SK-N-SH treated with all-trans-retinoic acid at 6 μM for 48 hours (cell line): ENCODE measurements at regions not wholly inside any gene's neighbourhood (a gene's known extent, or its start where the extent isn't known, plus 50 kb on each side); places are given as distances from the start of the nearest gene placed in this dataset.

Experiments
- ARNTL ChIP-seq: fragments of 450-650 bp; formaldehyde crosslinking; IDR thresholded peaks from 2 replicates; pipeline ENCODE4 v1.5.0; 2020; ENCODE audit warnings: low read depth, mild to moderate bottlenecking, moderate library complexity, borderline replicate concordance
- BACH2 ChIP-seq: fragments of 250-450 bp; sonication (Bioruptor Pico); IDR thresholded peaks from 2 replicates; pipeline ENCODE4 v1.9.0; 2021; ENCODE audit warnings: mild to moderate bottlenecking, borderline replicate concordance
- CREB5 ChIP-seq: fragments of 250-450 bp; sonication (Bioruptor Pico); IDR thresholded peaks from 2 replicates; pipeline ENCODE4 v1.5.1; 2020; ENCODE audit warnings: low read depth, mild to moderate bottlenecking, moderate library complexity
- CSDC2 ChIP-seq: fragments of 250-450 bp; sonication (Bioruptor Pico); IDR thresholded peaks from 2 replicates; pipeline ENCODE4 v1.5.0; 2020; ENCODE audit warnings: mild to moderate bottlenecking, moderate library complexity
- CSRNP3 ChIP-seq: fragments of 250-450 bp; sonication (Bioruptor Pico); IDR thresholded peaks from 2 replicates; pipeline ENCODE4 v1.5.1; 2021; ENCODE audit warnings: mild to moderate bottlenecking, moderate library complexity
- ESRRG ChIP-seq: fragments of 250-450 bp; sonication (Bioruptor Pico); IDR thresholded peaks from 2 replicates; pipeline ENCODE4 v1.6.1; 2021; ENCODE audit warnings: mild to moderate bottlenecking
- GLIS3 ChIP-seq: fragments of 250-450 bp; sonication (Bioruptor Pico); IDR thresholded peaks from 2 replicates; pipeline ENCODE4 v1.5.0; 2020; ENCODE audit warnings: mild to moderate bottlenecking, moderate library complexity
- TCF4 ChIP-seq: fragments of 250-450 bp; sonication (Bioruptor Pico); IDR thresholded peaks from 2 replicates; pipeline ENCODE4 v1.8.0; 2021; ENCODE audit warnings: mild to moderate bottlenecking, moderate library complexity, borderline replicate concordance
- TOX ChIP-seq: fragments of 250-450 bp; sonication (Bioruptor Pico); IDR thresholded peaks from 2 replicates; pipeline ENCODE4 v1.8.0; 2021; ENCODE audit warnings: mild to moderate bottlenecking, moderate library complexity, borderline replicate concordance
- TSHZ2 ChIP-seq: fragments of 250-450 bp; sonication (Bioruptor Pico); IDR thresholded peaks from 2 replicates; pipeline ENCODE4 v1.5.0; 2020; ENCODE audit warnings: mild to moderate bottlenecking, moderate library complexity
- ZC3H10 ChIP-seq: fragments of 250-450 bp; sonication (Bioruptor Pico); IDR thresholded peaks from 2 replicates; pipeline ENCODE4 v1.5.1; 2021; ENCODE audit warnings: mild to moderate bottlenecking, moderate library complexity
- ZFP30 ChIP-seq: fragments of 450-650 bp; formaldehyde crosslinking; IDR thresholded peaks from 2 replicates; pipeline ENCODE4 v1.5.0; 2022; ENCODE audit warnings: mild to moderate bottlenecking, moderate library complexity

- no peak for TF ChIP-seq ZFP30 (CRISPR knock-in tag)
- no peak for TF ChIP-seq ZC3H10 (CRISPR knock-in tag)
- no peak for TF ChIP-seq CSDC2 (CRISPR knock-in tag)
- TF ChIP-seq ARNTL (CRISPR knock-in tag), result no peak
- no peak for TF ChIP-seq CSRNP3 (CRISPR knock-in tag)
- TF ChIP-seq TSHZ2 (CRISPR knock-in tag), result no peak
- no peak for TF ChIP-seq GLIS3 (CRISPR knock-in tag)
- TF ChIP-seq TOX (CRISPR knock-in tag), result no peak
- TF ChIP-seq TCF4, result no peak
- TF ChIP-seq BACH2 (CRISPR knock-in tag), result no peak
- no peak for TF ChIP-seq ESRRG (CRISPR knock-in tag)
- no peak for TF ChIP-seq CREB5
These were observed 129.2 kb downstream of the ADAMTS1 start for GRCh38 chr21:26715878-26716506.
